ENCODE measurements at regions not wholly inside any gene's neighbourhood (a gene's known extent, or its start where the extent isn't known, plus 50 kb on each side); places are given as distances from the start of the nearest gene placed in this dataset.

- Mint-ChIP-seq H3K27ac (no peak overlapping the region), H3K4me3 (no peak overlapping the region), H3K36me3 (no peaks in the 10 kb centered on the region), H3K4me1 (ENCODE audit: low read depth) (no peaks in the 10 kb centered on the region), H3K9me3 (peaks cover 7% of the 10 kb centered on the region), H3K27me3 (no peaks in the 10 kb centered on the region)
- intact Hi-C loops (cut with micrococcal nuclease) = no loop called here
- ChIA-PET CTCF (no interaction called here), POLR2A (no interaction called here)
- DNase-seq = no peak
Measured at GRCh38 chr13:47080621-47081020, 183.8 kb upstream of the HTR2A start.

- intact Hi-C loops (cut with micrococcal nuclease) = no loop called here
- H3K27ac Mint-ChIP-seq = no peak overlapping the region
- POLR2A ChIA-PET = no interaction called here
- no peak overlapping the region for H3K4me3 Mint-ChIP-seq
- H3K9me3 Mint-ChIP-seq = peaks cover 22% of the 10 kb centered on the region
- no peak for DNase-seq
- CTCF ChIA-PET = no interaction called here
- no peaks in the 10 kb centered on the region for H3K27me3 Mint-ChIP-seq
- no peaks in the 10 kb centered on the region for H3K4me1 Mint-ChIP-seq (ENCODE audit: low read depth)
- no peaks in the 10 kb centered on the region for H3K36me3 Mint-ChIP-seq
Measured at GRCh38 chr13:47076500-47076899, 179.6 kb upstream of the HTR2A start.

GRCh38 chr13:47069133-47069532 lies 172.3 kb upstream of the HTR2A start:
- DNase-seq = no peak
- ChIA-PET CTCF (no interaction called here), POLR2A (no interaction called here)
- Mint-ChIP-seq H3K27me3 (no peaks in the 10 kb centered on the region), H3K4me1 (ENCODE audit: low read depth) (no peaks in the 10 kb centered on the region), H3K27ac (no peak overlapping the region), H3K36me3 (no peaks in the 10 kb centered on the region), H3K4me3 (no peak overlapping the region), H3K9me3 (peaks cover 4% of the 10 kb centered on the region)
- intact Hi-C loops (cut with micrococcal nuclease) = no loop called here

DNA sequence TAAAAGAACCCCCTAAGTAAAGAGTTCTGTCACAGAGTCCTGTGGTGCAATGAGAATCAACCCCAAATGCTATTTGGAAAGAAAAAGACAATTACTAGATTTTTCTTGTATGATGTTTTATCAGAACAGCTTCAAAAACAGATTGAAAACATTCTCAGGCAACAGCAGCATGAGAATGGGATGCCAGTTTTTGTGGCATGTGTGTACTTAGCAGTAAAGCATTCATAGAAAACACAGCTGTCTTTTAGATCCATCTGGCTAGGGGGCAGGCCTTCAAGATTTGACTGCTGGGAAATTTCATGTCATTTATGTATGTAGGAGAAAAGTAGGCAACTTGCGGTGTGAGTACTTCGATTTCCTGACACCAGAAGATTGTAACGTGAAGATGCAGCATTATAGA lies 170.5 kb upstream of the HTR2A start:
- intact Hi-C loops (cut with micrococcal nuclease) = no loop called here
- peaks cover 13% of the 10 kb centered on the region for H3K9me3 Mint-ChIP-seq
- H3K4me3 Mint-ChIP-seq = no peak overlapping the region
- H3K36me3 Mint-ChIP-seq = no peaks in the 10 kb centered on the region
- no peaks in the 10 kb centered on the region for H3K27me3 Mint-ChIP-seq
- no peak for DNase-seq
- H3K27ac Mint-ChIP-seq = no peak overlapping the region
- CTCF ChIA-PET = no interaction called here
- no peaks in the 10 kb centered on the region for H3K4me1 Mint-ChIP-seq (ENCODE audit: low read depth)
- POLR2A ChIA-PET = no interaction called here

- DNase-seq = no peak
- no peak overlapping the region for H3K4me3 Mint-ChIP-seq
- CTCF ChIA-PET = no interaction called here
- H3K36me3 Mint-ChIP-seq = no peaks in the 10 kb centered on the region
- H3K4me1 Mint-ChIP-seq (ENCODE audit: low read depth) = no peaks in the 10 kb centered on the region
- H3K27me3 Mint-ChIP-seq = no peaks in the 10 kb centered on the region
- H3K27ac Mint-ChIP-seq = no peak overlapping the region
- POLR2A ChIA-PET = no interaction called here
- intact Hi-C loops (cut with micrococcal nuclease) = no loop called here
- H3K9me3 Mint-ChIP-seq = peaks cover 14% of the 10 kb centered on the region
Measured at GRCh38 chr13:47066226-47066625, 169.4 kb upstream of the HTR2A start.

- intact Hi-C loops (cut with micrococcal nuclease) = no loop called here
- no peaks in the 10 kb centered on the region for H3K27me3 Mint-ChIP-seq
- ChIA-PET CTCF (no interaction called here), POLR2A (no interaction called here)
- H3K4me1 Mint-ChIP-seq (ENCODE audit: low read depth) = no peaks in the 10 kb centered on the region
- no peak overlapping the region for H3K27ac Mint-ChIP-seq
- H3K36me3 Mint-ChIP-seq = no peaks in the 10 kb centered on the region
- no peak overlapping the region for H3K4me3 Mint-ChIP-seq
- peaks cover 20% of the 10 kb centered on the region for H3K9me3 Mint-ChIP-seq
- DNase-seq = no peak
Measured at GRCh38 chr13:47064381-47064780, 167.5 kb upstream of the HTR2A start.

DNA sequence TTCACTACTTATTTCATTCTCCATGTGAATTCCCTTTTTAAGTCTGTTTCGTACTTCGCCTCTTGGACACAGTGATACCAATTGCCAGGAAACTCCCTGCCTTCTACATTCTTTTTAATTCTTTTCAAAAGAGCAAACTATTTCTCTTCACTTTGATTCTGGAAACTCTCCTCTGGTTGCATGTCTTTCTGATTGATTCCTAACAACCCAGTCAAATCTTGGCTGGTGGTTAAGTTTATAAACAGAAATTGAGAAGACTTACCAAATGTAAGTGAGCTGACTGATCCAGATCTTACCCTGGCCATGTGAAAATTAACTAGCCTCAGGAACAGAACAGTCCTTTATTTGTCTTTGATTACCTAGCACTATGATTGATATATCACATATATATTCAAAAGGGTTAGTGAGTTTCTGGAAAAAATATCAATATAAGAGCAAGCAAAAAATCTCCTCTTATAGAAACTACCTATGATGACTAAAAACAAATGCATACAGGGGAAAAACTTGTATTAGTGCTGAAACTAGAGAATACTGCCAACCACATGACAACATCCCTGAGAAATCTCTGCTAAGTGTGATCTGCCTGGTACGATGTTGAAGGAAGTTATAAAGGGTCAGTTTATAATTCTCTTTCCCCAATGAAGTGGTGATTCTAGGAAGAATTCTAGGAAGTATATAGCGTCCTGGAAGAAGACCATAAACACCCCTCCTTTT lies 152.6 kb upstream of the HTR2A start:
- no peaks in the 10 kb centered on the region for H3K9me3 Mint-ChIP-seq
- DNase-seq = no peak
- no peaks in the 10 kb centered on the region for H3K27me3 Mint-ChIP-seq
- no peaks in the 10 kb centered on the region for H3K4me1 Mint-ChIP-seq (ENCODE audit: low read depth)
- no peak overlapping the region for H3K4me3 Mint-ChIP-seq
- ChIA-PET CTCF (no interaction called here), POLR2A (no interaction called here)
- H3K27ac Mint-ChIP-seq = no peak overlapping the region
- no peaks in the 10 kb centered on the region for H3K36me3 Mint-ChIP-seq
- intact Hi-C loops (cut with micrococcal nuclease) = no loop called here

- H3K27ac Mint-ChIP-seq = no peak overlapping the region
- POLR2A ChIA-PET = no interaction called here
- no peaks in the 10 kb centered on the region for H3K4me1 Mint-ChIP-seq (ENCODE audit: low read depth)
- H3K36me3 Mint-ChIP-seq = no peaks in the 10 kb centered on the region
- H3K9me3 Mint-ChIP-seq = no peaks in the 10 kb centered on the region
- H3K27me3 Mint-ChIP-seq = no peaks in the 10 kb centered on the region
- no peak for DNase-seq
- CTCF ChIA-PET = no interaction called here
- no peak overlapping the region for H3K4me3 Mint-ChIP-seq
- intact Hi-C loops (cut with micrococcal nuclease) = no loop called here
Measured at GRCh38 chr13:47046706-47047105, 149.9 kb upstream of the HTR2A start.

DNA sequence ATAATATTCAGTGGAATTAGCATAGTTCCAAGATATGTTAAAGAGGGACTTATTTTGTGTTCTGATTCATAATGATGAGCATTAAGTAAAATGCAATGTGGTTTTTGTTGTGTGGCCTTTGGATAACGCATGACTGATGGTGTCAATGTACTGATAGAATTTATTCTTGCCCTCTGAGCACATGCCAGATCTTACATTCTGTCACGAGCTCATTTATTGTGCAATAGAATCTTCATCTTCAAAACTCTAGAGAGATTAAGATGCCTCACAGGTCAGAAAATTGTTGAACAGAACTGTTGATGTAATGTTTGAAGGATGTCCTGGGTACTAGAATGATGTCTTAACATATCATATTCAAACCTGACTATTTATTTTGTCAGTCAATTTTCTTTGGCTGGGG lies 148.0 kb upstream of the HTR2A start:
- ChIA-PET POLR2A (no interaction called here), CTCF (no interaction called here)
- no peaks in the 10 kb centered on the region for H3K4me1 Mint-ChIP-seq (ENCODE audit: low read depth)
- intact Hi-C loops (cut with micrococcal nuclease) = no loop called here
- DNase-seq = no peak
- H3K9me3 Mint-ChIP-seq = no peaks in the 10 kb centered on the region
- H3K27ac Mint-ChIP-seq = no peak overlapping the region
- H3K36me3 Mint-ChIP-seq = no peaks in the 10 kb centered on the region
- no peaks in the 10 kb centered on the region for H3K27me3 Mint-ChIP-seq
- no peak overlapping the region for H3K4me3 Mint-ChIP-seq

DNA sequence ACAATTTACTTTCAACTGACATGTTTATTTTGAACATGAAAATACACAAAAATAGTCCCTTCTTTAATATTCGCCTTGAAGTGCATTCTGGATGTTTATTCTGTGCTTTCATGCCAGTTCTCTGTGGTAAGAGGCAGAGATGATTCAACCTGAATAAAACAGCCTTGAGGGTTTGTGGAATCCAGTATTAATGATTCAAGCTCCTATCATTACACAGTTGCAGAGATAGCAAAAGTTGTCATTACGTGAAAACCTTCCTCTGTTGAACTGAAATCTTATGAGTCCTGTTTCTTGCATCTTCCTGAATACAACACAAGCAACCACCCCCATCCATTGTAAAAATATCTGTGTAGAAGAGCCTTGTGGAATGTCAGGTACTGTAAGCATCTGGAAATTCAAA lies 142.3 kb upstream of the HTR2A start:
- ChIA-PET CTCF (no interaction called here), POLR2A (no interaction called here)
- Mint-ChIP-seq H3K27me3 (no peaks in the 10 kb centered on the region), H3K9me3 (no peaks in the 10 kb centered on the region), H3K4me3 (no peak overlapping the region), H3K27ac (no peak overlapping the region), H3K4me1 (ENCODE audit: low read depth) (no peaks in the 10 kb centered on the region), H3K36me3 (no peaks in the 10 kb centered on the region)
- intact Hi-C loops (cut with micrococcal nuclease) = no loop called here
- no peak for DNase-seq

DNA sequence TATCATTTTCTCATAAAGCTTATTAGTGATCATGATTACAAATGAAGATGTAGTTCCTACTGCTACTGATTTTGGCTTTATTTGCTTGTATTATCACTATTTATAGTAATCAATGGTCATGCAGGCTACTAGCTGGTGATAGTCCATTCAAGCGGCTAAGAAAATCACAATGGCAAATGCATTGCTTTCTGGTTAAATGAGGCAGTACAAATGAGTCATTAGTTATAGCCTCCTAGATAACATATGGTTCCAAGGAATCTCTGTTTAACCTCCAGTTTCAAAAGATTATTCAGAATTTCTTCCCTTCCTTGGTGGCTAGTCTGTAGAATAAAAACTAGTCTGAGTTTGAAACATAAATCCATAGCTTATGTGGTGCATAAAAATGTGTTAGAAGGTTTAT lies 141.3 kb upstream of the HTR2A start:
- Mint-ChIP-seq H3K4me1 (ENCODE audit: low read depth) (no peaks in the 10 kb centered on the region), H3K27me3 (no peaks in the 10 kb centered on the region), H3K9me3 (no peaks in the 10 kb centered on the region), H3K4me3 (no peak overlapping the region), H3K27ac (no peak overlapping the region), H3K36me3 (no peaks in the 10 kb centered on the region)
- intact Hi-C loops (cut with micrococcal nuclease) = no loop called here
- CTCF ChIA-PET = no interaction called here
- POLR2A ChIA-PET = no interaction called here
- DNase-seq = no peak

- intact Hi-C loops (cut with micrococcal nuclease) = no loop called here
- H3K27ac Mint-ChIP-seq = no peak overlapping the region
- CTCF ChIA-PET = interaction anchor here (0.6 kb wide), 1 partner anchor 499 kb away, joined by 3 read pairs; no protein-coding TSS in a partner anchor
Measured at GRCh38 chr13:47036294-47037008, 139.6 kb upstream of the HTR2A start.

GRCh38 chr13:47033216-47033615 lies 136.4 kb upstream of the HTR2A start:
- Mint-ChIP-seq H3K36me3 (no peaks in the 10 kb centered on the region), H3K4me3 (no peak overlapping the region), H3K27ac (no peak overlapping the region), H3K27me3 (no peaks in the 10 kb centered on the region), H3K9me3 (no peaks in the 10 kb centered on the region), H3K4me1 (ENCODE audit: low read depth) (no peaks in the 10 kb centered on the region)
- CTCF ChIA-PET = no interaction called here
- no peak for DNase-seq
- POLR2A ChIA-PET = no interaction called here
- intact Hi-C loops (cut with micrococcal nuclease) = no loop called here

More at GRCh38 chr13:47036294-47037008, 139.6 kb upstream of the HTR2A start:
- H3K27me3 Mint-ChIP-seq = no peaks in the 10 kb centered on the region
- POLR2A ChIA-PET = no interaction called here
- H3K4me1 Mint-ChIP-seq (ENCODE audit: low read depth) = no peaks in the 10 kb centered on the region
- H3K36me3 Mint-ChIP-seq = no peaks in the 10 kb centered on the region
- H3K9me3 Mint-ChIP-seq = no peaks in the 10 kb centered on the region
- no peak for DNase-seq
- H3K4me3 Mint-ChIP-seq = no peak overlapping the region
